ENCODE measurements at regions not wholly inside any gene's neighbourhood (a gene's known extent, or its start where the extent isn't known, plus 50 kb on each side); places are given as distances from the start of the nearest gene placed in this dataset.

DNA sequence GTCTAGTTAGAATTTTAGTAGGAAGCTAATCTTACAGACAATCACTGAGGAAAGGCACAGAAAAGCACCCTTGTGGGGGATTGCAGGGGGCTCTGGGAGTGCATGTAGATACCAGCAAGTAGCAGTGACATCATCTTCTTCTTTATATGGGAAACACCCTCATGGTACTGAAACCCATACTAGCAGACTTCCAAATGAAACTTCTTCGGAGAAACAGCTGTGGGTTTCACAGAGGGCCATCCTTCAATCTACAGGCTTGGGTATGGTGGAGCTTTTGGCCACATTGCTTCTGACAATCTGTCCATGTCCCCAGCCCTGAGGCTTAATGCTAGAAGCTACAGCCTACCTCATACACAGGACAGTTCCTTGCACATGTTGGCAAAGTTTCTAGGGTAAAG lies 165.2 kb upstream of the NFIB start:
- no peak for TF ChIP-seq CEBPB (IDR thresholded peaks at IDR 0.05)
- no peak for TF ChIP-seq TCF12 (IDR thresholded peaks at IDR 0.05; ENCODE audit: low read depth)
- no peak for TF ChIP-seq NFIC (IDR thresholded peaks at IDR 0.05)
- no peak for TF ChIP-seq TEAD4 (IDR thresholded peaks at IDR 0.05)
- TF ChIP-seq, protein P1, sequence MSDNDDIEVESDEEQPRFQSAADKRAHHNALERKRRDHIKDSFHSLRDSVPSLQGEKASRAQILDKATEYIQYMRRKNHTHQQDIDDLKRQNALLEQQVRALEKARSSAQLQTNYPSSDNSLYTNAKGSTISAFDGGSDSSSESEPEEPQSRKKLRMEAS (IDR thresholded peaks at IDR 0.05) = no peak
- no peak for TF ChIP-seq EP300 (IDR thresholded peaks at IDR 0.05; ENCODE audit: borderline replicate concordance)
- no peak for TF ChIP-seq FOXM1 (IDR thresholded peaks at IDR 0.05; ENCODE audit: borderline replicate concordance, low read depth)
- no peak for TF ChIP-seq EGR1 (IDR thresholded peaks at IDR 0.05)

DNA sequence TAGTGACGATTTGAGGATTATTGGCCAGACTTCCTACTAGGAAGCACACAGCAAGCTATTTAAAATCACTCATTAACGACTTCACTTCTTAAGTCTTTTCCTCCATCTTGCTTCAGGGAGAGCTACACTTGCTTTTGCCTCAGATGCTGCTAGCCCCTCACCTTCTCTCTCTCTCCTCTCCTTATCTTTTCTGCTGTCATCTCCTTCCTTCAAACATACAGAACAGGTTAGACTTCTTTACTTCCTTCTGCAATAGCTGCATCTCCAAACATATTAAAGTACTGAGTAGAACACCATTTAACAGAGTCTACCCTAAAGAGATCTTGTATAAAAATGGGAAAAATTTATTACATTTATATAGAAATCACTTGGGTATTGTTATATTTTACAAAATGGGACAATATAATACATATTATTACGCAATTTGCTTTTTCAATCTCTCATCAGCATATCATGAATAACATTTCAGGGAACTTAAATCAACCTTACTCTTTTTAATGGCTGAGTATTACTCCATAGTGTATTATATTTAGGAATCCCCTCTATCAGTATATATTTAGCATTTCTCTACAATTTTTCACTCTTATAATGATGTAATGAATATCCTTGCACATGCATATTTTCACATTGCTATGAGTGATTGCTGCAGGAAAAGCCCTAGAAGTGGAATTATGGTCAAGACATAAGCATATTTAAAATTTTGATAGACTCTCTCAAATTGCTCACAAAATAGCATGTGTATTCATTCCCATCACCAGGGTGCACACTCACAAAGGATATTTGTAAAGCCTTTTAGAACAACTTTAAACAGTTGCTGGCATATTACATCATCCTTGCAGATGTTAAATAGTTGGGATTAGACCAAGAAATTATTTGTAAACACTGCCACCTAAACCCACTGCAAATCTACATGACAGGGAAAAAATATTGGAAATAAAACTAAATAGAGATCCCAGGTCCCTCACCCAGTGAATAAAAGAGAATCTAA lies 164.5 kb upstream of the NFIB start:
- TF ChIP-seq, protein P1 (IDR thresholded peaks at IDR 0.05) = no peak
- TF ChIP-seq CEBPB (IDR thresholded peaks at IDR 0.05) (no peak), EP300 (IDR thresholded peaks at IDR 0.05; ENCODE audit: borderline replicate concordance) (no peak), RAD21 (IDR thresholded peaks at IDR 0.05; ENCODE audit: low read depth) (no peak), TAF1 (IDR thresholded peaks at IDR 0.05; ENCODE audit: low read depth) (no peak), TEAD4 (IDR thresholded peaks at IDR 0.05) (no peak)
- TF ChIP-seq, protein P2, sequence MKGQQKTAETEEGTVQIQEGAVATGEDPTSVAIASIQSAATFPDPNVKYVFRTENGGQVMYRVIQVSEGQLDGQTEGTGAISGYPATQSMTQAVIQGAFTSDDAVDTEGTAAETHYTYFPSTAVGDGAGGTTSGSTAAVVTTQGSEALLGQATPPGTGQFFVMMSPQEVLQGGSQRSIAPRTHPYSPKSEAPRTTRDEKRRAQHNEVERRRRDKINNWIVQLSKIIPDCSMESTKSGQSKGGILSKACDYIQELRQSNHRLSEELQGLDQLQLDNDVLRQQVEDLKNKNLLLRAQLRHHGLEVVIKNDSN (IDR thresholded peaks at IDR 0.05) = no peak

- TF ChIP-seq TEAD4 (IDR thresholded peaks at IDR 0.05) (no peak), RAD21 (IDR thresholded peaks at IDR 0.05; ENCODE audit: low read depth) (no peak), TAF1 (IDR thresholded peaks at IDR 0.05; ENCODE audit: low read depth) (no peak), FOXM1 (IDR thresholded peaks at IDR 0.05; ENCODE audit: borderline replicate concordance, low read depth) (no peak), CEBPB (IDR thresholded peaks at IDR 0.05) (no peak), YY1 (IDR thresholded peaks at IDR 0.05; ENCODE audit: low read depth) (no peak), TCF12 (IDR thresholded peaks at IDR 0.05; ENCODE audit: low read depth) (no peak)
- TF ChIP-seq, protein P2 (IDR thresholded peaks at IDR 0.05) = no peak
Observed at GRCh38 chr9:14471041-14471440, 157.1 kb upstream of the NFIB start.

DNA sequence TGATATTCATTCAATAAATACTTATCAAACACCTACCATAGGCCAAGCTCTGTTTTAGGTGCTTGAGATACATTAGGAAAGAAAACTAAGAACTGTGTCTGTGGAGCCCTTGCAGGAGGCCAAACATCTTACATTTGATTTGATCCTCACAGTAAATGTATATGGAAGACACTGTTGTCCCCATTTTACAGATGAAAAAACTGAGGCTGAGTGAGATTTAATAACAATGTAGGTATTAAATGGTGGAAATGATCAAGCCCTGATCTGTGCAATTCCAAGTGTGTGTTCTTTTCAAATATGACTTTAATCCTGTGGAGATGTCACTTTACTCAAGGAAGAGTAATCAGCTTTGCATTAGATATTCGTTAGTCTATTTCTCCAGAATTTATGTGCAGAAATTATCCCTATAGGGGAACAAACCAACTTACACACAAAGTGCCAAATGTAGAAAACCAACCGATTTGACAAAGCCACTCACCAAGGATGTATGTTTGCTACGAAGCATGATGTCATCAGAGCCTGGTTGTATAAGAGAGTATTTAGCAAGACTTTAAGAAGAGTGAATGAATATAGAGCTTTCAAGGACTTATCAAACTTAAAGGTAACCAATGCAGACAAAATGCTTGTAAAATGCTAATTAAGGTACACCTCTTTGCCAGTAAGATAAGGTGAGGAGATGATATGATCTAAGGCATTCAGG lies 153.9 kb upstream of the NFIB start:
- TF ChIP-seq EP300 (IDR thresholded peaks at IDR 0.05; ENCODE audit: borderline replicate concordance) (no peak), TAF1 (IDR thresholded peaks at IDR 0.05; ENCODE audit: low read depth) (no peak), CEBPB (IDR thresholded peaks at IDR 0.05) (no peak), ZBTB7A (IDR thresholded peaks at IDR 0.05; ENCODE audit: low read depth) (no peak), TEAD4 (IDR thresholded peaks at IDR 0.05) (no peak), EGR1 (IDR thresholded peaks at IDR 0.05) (no peak), RAD21 (IDR thresholded peaks at IDR 0.05; ENCODE audit: low read depth) (no peak), TCF12 (IDR thresholded peaks at IDR 0.05; ENCODE audit: low read depth) (no peak), NFIC (IDR thresholded peaks at IDR 0.05) (no peak), FOXM1 (IDR thresholded peaks at IDR 0.05; ENCODE audit: borderline replicate concordance, low read depth) (no peak), REST (IDR thresholded peaks at IDR 0.05; ENCODE audit: low read depth) (no peak), YY1 (IDR thresholded peaks at IDR 0.05; ENCODE audit: low read depth) (no peak)
- TF ChIP-seq, protein P2 (IDR thresholded peaks at IDR 0.05) = no peak
- TF ChIP-seq, protein P1 (IDR thresholded peaks at IDR 0.05) = no peak

DNA sequence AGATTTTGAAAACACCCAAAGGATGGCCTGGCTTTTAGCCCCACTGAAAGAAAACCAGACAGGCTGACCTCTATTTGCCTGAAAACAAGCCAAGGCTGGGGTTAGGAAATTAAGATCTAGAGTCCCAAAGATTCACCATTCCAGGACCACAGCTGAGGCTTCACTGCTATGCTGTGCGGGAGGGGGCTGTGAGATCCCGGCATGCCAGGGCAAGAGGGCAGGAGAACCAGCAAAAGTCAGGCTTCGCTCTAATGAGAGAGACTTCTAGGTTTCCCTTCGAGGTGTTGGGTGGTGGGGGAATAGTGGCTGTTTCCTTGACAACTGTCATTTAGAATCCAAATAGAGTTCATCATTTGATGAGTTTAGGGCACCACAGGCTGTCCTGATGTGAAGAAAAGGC lies 152.9 kb upstream of the NFIB start:
- TF ChIP-seq EP300 (IDR thresholded peaks at IDR 0.05; ENCODE audit: borderline replicate concordance) (no peak), YY1 (IDR thresholded peaks at IDR 0.05; ENCODE audit: low read depth) (no peak), ZBTB7A (IDR thresholded peaks at IDR 0.05; ENCODE audit: low read depth) (no peak), RAD21 (IDR thresholded peaks at IDR 0.05; ENCODE audit: low read depth) (no peak), TEAD4 (IDR thresholded peaks at IDR 0.05) (no peak), TAF1 (IDR thresholded peaks at IDR 0.05; ENCODE audit: low read depth) (no peak), REST (IDR thresholded peaks at IDR 0.05; ENCODE audit: low read depth) (no peak), EGR1 (IDR thresholded peaks at IDR 0.05) (no peak), FOXM1 (IDR thresholded peaks at IDR 0.05; ENCODE audit: borderline replicate concordance, low read depth) (no peak), CEBPB (IDR thresholded peaks at IDR 0.05) (no peak), CREB1 (IDR thresholded peaks at IDR 0.05; ENCODE audit: low read depth) (no peak), TCF12 (IDR thresholded peaks at IDR 0.05; ENCODE audit: low read depth) (no peak), NFIC (IDR thresholded peaks at IDR 0.05) (no peak)
- TF ChIP-seq, protein P2 (IDR thresholded peaks at IDR 0.05) = no peak
- TF ChIP-seq, protein P1 (IDR thresholded peaks at IDR 0.05) = no peak
